HFFc6 (cell line): ENCODE measurements at regions not wholly inside any gene's neighbourhood (a gene's known extent, or its start where the extent isn't known, plus 50 kb on each side); places are given as distances from the start of the nearest gene placed in this dataset.

Experiments
- DNase-seq: peaks from one replicate; pipeline ENCODE4 v3.0.0-alpha.2; 2018
- H3K27ac Mint-ChIP-seq: 2 replicates; pipeline ENCODE4 v1.8.0; 2020; ENCODE audit warnings: mild to moderate bottlenecking, mixed read lengths
- H3K27me3 Mint-ChIP-seq: 2 replicates; pipeline ENCODE4 v1.8.0; 2021; ENCODE audit warnings: mild to moderate bottlenecking, moderate library complexity, mixed read lengths; ENCODE audit not compliant: insufficient read depth
- H3K36me3 Mint-ChIP-seq: 2 replicates; pipeline ENCODE4 v1.8.0; 2021; ENCODE audit warnings: low read depth, mixed read lengths
- H3K4me1 Mint-ChIP-seq: 2 replicates; pipeline ENCODE4 v1.8.0; 2020; ENCODE audit warnings: low read depth, mixed read lengths
- H3K4me3 Mint-ChIP-seq: 2 replicates; pipeline ENCODE4 v1.8.0; 2020; ENCODE audit warnings: mild to moderate bottlenecking, moderate library complexity, mixed read lengths
- H3K9me3 Mint-ChIP-seq: 2 replicates; pipeline ENCODE4 v1.8.0; 2020; ENCODE audit warnings: mild to moderate bottlenecking, mixed read lengths
- CTCF ChIP-seq: fragments of 200-600 bp; sonication (generic); IDR thresholded peaks from 2 replicates; pipeline ENCODE4 v1.5.0; 2021; ENCODE audit warnings: antibody characterized with exemption, mild to moderate bottlenecking

GRCh38 chrX:124680287-124680686 is 333.9 kb downstream of the SH2D1A start:
- no peak overlapping the region for H3K27ac Mint-ChIP-seq
- H3K4me3 Mint-ChIP-seq: no peak overlapping the region
- no peaks in the 10 kb centered on the region for H3K4me1 Mint-ChIP-seq
- no peaks in the 10 kb centered on the region for H3K36me3 Mint-ChIP-seq
- H3K9me3 Mint-ChIP-seq: no peaks in the 10 kb centered on the region
- no peaks in the 10 kb centered on the region for H3K27me3 Mint-ChIP-seq
- no peak for TF ChIP-seq CTCF
- no peak for DNase-seq

DNA sequence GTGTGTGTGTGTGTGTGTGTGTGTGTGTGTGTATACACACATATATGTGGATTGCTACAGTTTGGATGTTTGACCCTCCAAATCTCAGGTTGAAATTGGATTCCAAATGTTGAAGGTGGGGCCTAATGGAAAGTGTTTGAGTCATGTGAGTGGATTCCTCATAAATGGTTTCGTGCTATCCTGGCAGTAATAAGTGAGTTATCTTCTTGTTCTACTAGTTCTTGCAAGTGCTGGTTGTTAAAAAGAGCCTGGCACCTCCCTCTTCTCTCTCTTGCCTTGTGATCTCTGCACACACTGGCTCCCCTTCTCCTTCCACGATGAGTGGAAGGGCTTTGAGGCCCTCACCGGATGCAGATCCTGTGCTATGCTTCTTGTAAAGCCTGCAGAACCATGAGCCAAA is 344.1 kb downstream of the SH2D1A start:
- H3K27ac Mint-ChIP-seq: no peak overlapping the region
- no peaks in the 10 kb centered on the region for H3K4me1 Mint-ChIP-seq
- no peaks in the 10 kb centered on the region for H3K27me3 Mint-ChIP-seq
- DNase-seq: no peak
- H3K36me3 Mint-ChIP-seq: no peaks in the 10 kb centered on the region
- no peaks in the 10 kb centered on the region for H3K9me3 Mint-ChIP-seq
- H3K4me3 Mint-ChIP-seq: no peak overlapping the region
- TF ChIP-seq CTCF: no peak

- no peaks in the 10 kb centered on the region for H3K27me3 Mint-ChIP-seq
- H3K36me3 Mint-ChIP-seq: no peaks in the 10 kb centered on the region
- H3K4me3 Mint-ChIP-seq: no peak overlapping the region
- no peak for DNase-seq
- H3K4me1 Mint-ChIP-seq: no peaks in the 10 kb centered on the region
- H3K9me3 Mint-ChIP-seq: no peaks in the 10 kb centered on the region
- H3K27ac Mint-ChIP-seq: no peak overlapping the region
- no peak for TF ChIP-seq CTCF
Observed at GRCh38 chrX:124699876-124700275, 353.5 kb downstream of the SH2D1A start.

DNA sequence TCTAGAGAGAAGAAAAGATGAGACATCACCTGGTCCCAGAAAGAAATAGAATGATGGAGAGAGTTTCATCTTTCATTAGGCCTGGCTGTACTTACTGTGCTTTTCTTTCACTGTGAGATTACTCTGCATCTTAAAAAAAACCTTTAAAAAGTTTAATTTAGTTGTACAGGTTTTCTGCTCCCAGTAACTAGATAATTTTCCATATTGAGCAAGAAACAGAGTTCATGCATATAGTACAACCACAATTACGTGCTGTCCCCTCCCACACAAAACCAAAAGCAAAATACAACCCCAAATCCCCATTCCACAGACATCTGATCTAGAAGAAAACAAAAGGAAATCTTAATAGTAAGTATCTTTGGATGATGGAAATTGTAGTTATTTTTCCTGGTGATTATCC is 371.2 kb downstream of the SH2D1A start:
- no peak overlapping the region for H3K27ac Mint-ChIP-seq
- no peaks in the 10 kb centered on the region for H3K36me3 Mint-ChIP-seq
- H3K4me3 Mint-ChIP-seq: no peak overlapping the region
- no peaks in the 10 kb centered on the region for H3K27me3 Mint-ChIP-seq
- TF ChIP-seq CTCF: no peak
- no peaks in the 10 kb centered on the region for H3K9me3 Mint-ChIP-seq
- no peak for DNase-seq
- no peaks in the 10 kb centered on the region for H3K4me1 Mint-ChIP-seq

GRCh38 chrX:124719060-124719459 is 372.7 kb downstream of the SH2D1A start:
- no peak for DNase-seq
- Mint-ChIP-seq H3K4me1 (no peaks in the 10 kb centered on the region), H3K9me3 (no peaks in the 10 kb centered on the region), H3K4me3 (no peak overlapping the region), H3K27ac (no peak overlapping the region), H3K27me3 (no peaks in the 10 kb centered on the region), H3K36me3 (no peaks in the 10 kb centered on the region)
- no peak for TF ChIP-seq CTCF

- DNase-seq: no peak
- Mint-ChIP-seq H3K27ac (no peak overlapping the region), H3K4me3 (no peak overlapping the region), H3K4me1 (no peaks in the 10 kb centered on the region), H3K27me3 (no peaks in the 10 kb centered on the region), H3K9me3 (no peaks in the 10 kb centered on the region), H3K36me3 (no peaks in the 10 kb centered on the region)
- no peak for TF ChIP-seq CTCF
Observed at GRCh38 chrX:124720532-124720931, 374.2 kb downstream of the SH2D1A start.
